GM12878 (cell line): ENCODE measurements at regions not wholly inside any gene's neighbourhood (a gene's known extent, or its start where the extent isn't known, plus 50 kb on each side); places are given as distances from the start of the nearest gene placed in this dataset.

ENCODE experiments used
- ATAC-seq: fragments of 200-7000 bp; cut with Tn5 transposase; 3 replicates; pipeline ENCODE4 v1.9.1; 2020; ENCODE audit warnings: mild to moderate bottlenecking, moderate library complexity
- BruUV-seq: library from RNA; stranded (reverse); fragments of 400-500 nt; replicated peaks from 2 replicates; lab custom pipeline; 2021; lab: Mats Ljungman, UMichigan
- CTCF ChIA-PET: fragments of 300-600 bp; sonication (Branson Sonifier 250); formaldehyde crosslinking; extraction: SDS; loops from one replicate; lab custom pipeline; 2021; ENCODE audit warnings: inconsistent platforms; lab: Yijun Ruan, JAX
- POLR2A ChIA-PET: fragments of 350-600 bp; formaldehyde crosslinking; extraction: SDS; loops from one replicate; lab custom pipeline; 2021; ENCODE audit warnings: inconsistent platforms; lab: Charles Lee
- RAD21 ChIA-PET: fragments of 300-600 bp; sonication (Branson Sonifier 250); formaldehyde crosslinking; loops from one replicate; lab custom pipeline; 2023; ENCODE audit warnings: antibody characterized with exemption; ENCODE audit not compliant: unreplicated experiment; lab: Charles Lee
- SMC1A ChIA-PET: fragments of 300-600 bp; sonication (Branson Sonifier 250); formaldehyde crosslinking; loops from one replicate; lab custom pipeline; 2023; ENCODE audit not compliant: unreplicated experiment, uncharacterized antibody; lab: Charles Lee
- DNase-seq: peaks from one replicate; pipeline ENCODE4 v3.0.0-alpha.2; 2011; ENCODE audit warnings: low read depth, low spot score
- FAIRE-seq: peaks from 3 replicates; lab custom pipeline; 2011; peaks lifted over from hg19 to GRCh38; lab: Jason Lieb, UNC
- H2AFZ ChIP-seq: 2 replicates; pipeline ENCODE4 v1.6.0; 2011; ENCODE audit warnings: low read depth, low read length, control low read depth; ENCODE audit not compliant: control insufficient read depth
- H3K27ac ChIP-seq: 2 replicates; pipeline ENCODE4 v1.5.1; 2011; ENCODE audit warnings: control low read depth; ENCODE audit not compliant: control insufficient read depth, insufficient read depth
- H3K27me3 ChIP-seq, 2 experiments: replicated peaks in 1 of 2; 2 replicates each; pipeline versions ENCODE4 v1.6.0 to v1.6.1; 2011; ENCODE audit warnings: low read length in 1 of 2; ENCODE audit not compliant: control insufficient read depth in 2 of 2, insufficient read depth in 2 of 2
- H3K36me3 ChIP-seq, 2 experiments: 2 replicates each; pipeline ENCODE4 v1.5.1; 2011; ENCODE audit warnings: low read length in 1 of 2; ENCODE audit not compliant: control insufficient read depth in 2 of 2, insufficient read depth in 2 of 2
- H3K4me1 ChIP-seq: 2 replicates; pipeline ENCODE4 v1.6.1; 2011; ENCODE audit warnings: mild to moderate bottlenecking, low read length, moderate library complexity, mixed read lengths; ENCODE audit not compliant: control insufficient read depth, insufficient read depth
- H3K4me2 ChIP-seq: 2 replicates; pipeline ENCODE4 v1.6.0; 2011; ENCODE audit warnings: control low read depth; ENCODE audit not compliant: control insufficient read depth, insufficient read depth
- H3K4me3 ChIP-seq: fragments of 200-600 bp; sonication (generic); 2 replicates; pipeline ENCODE4 v1.5.1; 2016
- H3K79me2 ChIP-seq: 2 replicates; pipeline ENCODE4 v1.6.0; 2011; ENCODE audit warnings: low read length; ENCODE audit not compliant: control insufficient read depth, insufficient read depth
- H3K9ac ChIP-seq: 2 replicates; pipeline ENCODE4 v1.8.0; 2011; ENCODE audit warnings: low read length, control low read depth, mixed read lengths; ENCODE audit not compliant: control insufficient read depth, insufficient read depth
- H3K9me3 ChIP-seq: replicated peaks from 3 replicates; pipeline ENCODE4 v1.5.1; 2011; ENCODE audit warnings: mild to moderate bottlenecking, low read length; ENCODE audit not compliant: control insufficient read depth, insufficient read depth
- H4K20me1 ChIP-seq: 2 replicates; pipeline ENCODE4 v1.6.0; 2011; ENCODE audit not compliant: control insufficient read depth, insufficient read depth
- EED ChIP-seq: sonication (generic); IDR thresholded peaks from 2 replicates; pipeline ENCODE4 v1.6.1; 2016; ENCODE audit warnings: antibody characterized with exemption, low read depth
- HDAC6 ChIP-seq: fragments of 200-600 bp; sonication (generic); IDR thresholded peaks from one replicate; pipeline ENCODE4 v1.8.0; 2017; ENCODE audit warnings: antibody characterized with exemption; ENCODE audit not compliant: unreplicated experiment
- IKZF1 ChIP-seq: fragments of 450-650 bp; conservative IDR thresholded peaks from 2 replicates; pipeline ENCODE4 v1.6.1; 2017; ENCODE audit warnings: antibody characterized with exemption, mild to moderate bottlenecking
- MEF2B ChIP-seq: fragments of 450-650 bp; IDR thresholded peaks from 2 replicates; pipeline ENCODE4 v1.6.1; 2018; ENCODE audit warnings: mild to moderate bottlenecking, moderate library complexity; ENCODE audit not compliant: partially characterized antibody, poor library complexity, severe bottlenecking
- MTA2 ChIP-seq: fragments of 450-650 bp; IDR thresholded peaks from 2 replicates; pipeline ENCODE4 v1.6.1; 2016; ENCODE audit warnings: low read depth, mild to moderate bottlenecking, moderate library complexity
- MTA3 ChIP-seq: IDR thresholded peaks from 2 replicates; pipeline ENCODE4 v1.6.1; 2012; ENCODE audit warnings: low read length, inconsistent platforms, borderline replicate concordance
- SUPT20H ChIP-seq: IDR thresholded peaks from 2 replicates; pipeline ENCODE4 v1.6.1; 2011; ENCODE audit warnings: low read depth, mild to moderate bottlenecking, low read length, moderate library complexity, borderline replicate concordance; ENCODE audit not compliant: control insufficient read depth
- TCF7 ChIP-seq: IDR thresholded peaks from 2 replicates; pipeline ENCODE4 v1.6.1; 2014; ENCODE audit warnings: antibody characterized with exemption, borderline replicate concordance
- ZBED1 ChIP-seq: IDR thresholded peaks from 2 replicates; pipeline ENCODE4 v1.6.1; 2016; ENCODE audit warnings: borderline replicate concordance
- ZNF207 ChIP-seq: fragments of 450-650 bp; IDR thresholded peaks from 2 replicates; pipeline ENCODE4 v1.6.1; 2014; ENCODE audit warnings: antibody characterized with exemption, mild to moderate bottlenecking, borderline replicate concordance
- ZZZ3 ChIP-seq: IDR thresholded peaks from 2 replicates; pipeline ENCODE4 v1.6.1; 2011; ENCODE audit warnings: low read depth; ENCODE audit not compliant: control insufficient read depth, insufficient read length
- WGBS: methylation state at CpG from one replicate; pipeline ENCODE4 v1.1.6; 2016; ENCODE audit warnings: low lambda C conversion rate; ENCODE audit not compliant: insufficient replicate concordance, insufficient coverage; ENCODE audit errors: missing lambda C conversion rate; 5-methylcytosine and 5-hydroxymethylcytosine counted together
- in situ Hi-C: fragments of 300-500 bp; cut with MboI; formaldehyde crosslinking; loops from 9 replicates; pipeline ENCODE4 v1.14.3; 2018; ENCODE audit warnings: mixed read lengths
- intact Hi-C: fragments of 100-400 bp; cut with micrococcal nuclease; formaldehyde crosslinking; loops from one replicate; pipeline ENCODE4 v1.14.2; 2022; ENCODE audit not compliant: unreplicated experiment
- TF ChIP-seq, protein P1 (sequence below): fragments of 150-350 bp; IDR thresholded peaks from 2 replicates; pipeline ENCODE4 v1.6.1; 2014; ENCODE audit warnings: mild to moderate bottlenecking, low read depth, low read length
- TF ChIP-seq, protein P2 (sequence below): IDR thresholded peaks from 2 replicates; pipeline ENCODE4 v1.6.1; 2012; ENCODE audit warnings: low read length, inconsistent platforms
- TF ChIP-seq, protein P3 (sequence below): IDR thresholded peaks from 2 replicates; pipeline ENCODE4 v1.6.1; 2011; ENCODE audit warnings: borderline replicate concordance, low read depth, mild to moderate bottlenecking, moderate library complexity, mixed read lengths, low read length; ENCODE audit not compliant: insufficient read depth; ENCODE audit errors: extremely low read length
- TF ChIP-seq, protein P4 (sequence below): fragments of 450-650 bp; IDR thresholded peaks from 2 replicates; pipeline ENCODE4 v1.6.1; 2017; ENCODE audit warnings: borderline replicate concordance

DNA sequence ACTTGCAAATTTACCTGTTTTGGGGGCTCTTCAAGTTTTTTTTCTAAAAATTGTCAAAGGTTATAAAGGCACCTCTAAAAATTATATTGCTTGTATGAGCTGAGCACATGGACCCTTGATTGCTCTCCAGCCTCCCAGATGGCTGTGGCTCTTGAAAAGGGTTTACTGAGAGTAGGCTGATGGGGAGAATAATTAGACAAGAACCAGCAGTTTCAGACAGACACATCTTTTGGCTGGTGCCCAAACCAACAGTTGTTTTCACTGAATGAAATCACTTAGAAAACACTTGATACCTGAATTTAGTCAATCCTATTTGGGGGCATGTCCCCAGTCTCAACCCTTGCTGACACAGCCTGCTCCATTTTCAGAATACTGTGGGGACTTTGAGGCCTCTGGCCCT, 217.6 kb downstream of the KBTBD8 start (continued):
- TF ChIP-seq MEF2B: no peak

DNA sequence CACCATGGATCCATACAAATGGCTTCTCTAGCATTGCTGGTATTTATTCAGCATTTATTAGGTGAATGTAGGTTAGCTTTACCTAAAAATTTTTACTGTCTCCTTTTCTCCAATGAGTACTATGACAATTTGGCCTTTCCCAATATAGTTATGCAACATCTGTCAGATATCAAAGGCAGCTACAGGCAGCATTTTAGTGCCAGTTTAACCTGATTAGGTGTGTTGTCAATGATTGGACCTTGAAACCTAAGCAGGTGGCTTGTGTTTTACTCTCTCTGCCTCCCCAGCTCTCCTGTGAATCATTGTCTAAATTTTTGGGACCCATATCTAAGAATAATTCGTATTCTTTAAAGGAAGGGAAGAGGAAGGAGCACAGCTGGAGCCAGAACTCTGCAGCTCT, 228.9 kb downstream of the KBTBD8 start:
- SMC1A ChIA-PET: no interaction called here
- intact Hi-C loops: no loop called here
- WGBS: 6% methylated on average over 1 of the region's 1 CpG

More for the DNA sequence above, 228.9 kb downstream of the KBTBD8 start:
- RAD21 ChIA-PET: interaction anchor here (1.0 kb wide), 1 partner anchor 10 kb away, joined by 3 read pairs; no protein-coding TSS in a partner anchor
- Histone ChIP-seq H3K27me3 (0 out of 4 replicates have a peak, but pooled peaks cover 0 to 1% of the 10 kb centered on the region in 2 experiments), H3K36me3 (no peaks in the 10 kb centered on the region), H4K20me1 (no peaks in the 10 kb centered on the region), H3K4me1 (no peaks in the 10 kb centered on the region), H2AFZ (no peak overlapping the region), H3K27ac (no peak overlapping the region)
- DNase-seq (no peak), ATAC-seq (no peak), FAIRE-seq (no peak)
- no TSS peak for BruUV-seq
- POLR2A ChIA-PET: no interaction called here
- TF ChIP-seq IKZF1 (no peak), SUPT20H (no peak), ZZZ3 (no peak), MTA2 (no peak), MTA3 (no peak), HDAC6 (no peak), EED (no peak), ZNF207 (no peak), TCF7 (no peak), ZBED1 (no peak)
- TF ChIP-seq, protein P1, sequence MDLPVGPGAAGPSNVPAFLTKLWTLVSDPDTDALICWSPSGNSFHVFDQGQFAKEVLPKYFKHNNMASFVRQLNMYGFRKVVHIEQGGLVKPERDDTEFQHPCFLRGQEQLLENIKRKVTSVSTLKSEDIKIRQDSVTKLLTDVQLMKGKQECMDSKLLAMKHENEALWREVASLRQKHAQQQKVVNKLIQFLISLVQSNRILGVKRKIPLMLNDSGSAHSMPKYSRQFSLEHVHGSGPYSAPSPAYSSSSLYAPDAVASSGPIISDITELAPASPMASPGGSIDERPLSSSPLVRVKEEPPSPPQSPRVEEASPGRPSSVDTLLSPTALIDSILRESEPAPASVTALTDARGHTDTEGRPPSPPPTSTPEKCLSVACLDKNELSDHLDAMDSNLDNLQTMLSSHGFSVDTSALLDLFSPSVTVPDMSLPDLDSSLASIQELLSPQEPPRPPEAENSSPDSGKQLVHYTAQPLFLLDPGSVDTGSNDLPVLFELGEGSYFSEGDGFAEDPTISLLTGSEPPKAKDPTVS: no peak
- TF ChIP-seq, protein P2, sequence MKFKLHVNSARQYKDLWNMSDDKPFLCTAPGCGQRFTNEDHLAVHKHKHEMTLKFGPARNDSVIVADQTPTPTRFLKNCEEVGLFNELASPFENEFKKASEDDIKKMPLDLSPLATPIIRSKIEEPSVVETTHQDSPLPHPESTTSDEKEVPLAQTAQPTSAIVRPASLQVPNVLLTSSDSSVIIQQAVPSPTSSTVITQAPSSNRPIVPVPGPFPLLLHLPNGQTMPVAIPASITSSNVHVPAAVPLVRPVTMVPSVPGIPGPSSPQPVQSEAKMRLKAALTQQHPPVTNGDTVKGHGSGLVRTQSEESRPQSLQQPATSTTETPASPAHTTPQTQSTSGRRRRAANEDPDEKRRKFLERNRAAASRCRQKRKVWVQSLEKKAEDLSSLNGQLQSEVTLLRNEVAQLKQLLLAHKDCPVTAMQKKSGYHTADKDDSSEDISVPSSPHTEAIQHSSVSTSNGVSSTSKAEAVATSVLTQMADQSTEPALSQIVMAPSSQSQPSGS: no peak
- TF ChIP-seq, protein P3, sequence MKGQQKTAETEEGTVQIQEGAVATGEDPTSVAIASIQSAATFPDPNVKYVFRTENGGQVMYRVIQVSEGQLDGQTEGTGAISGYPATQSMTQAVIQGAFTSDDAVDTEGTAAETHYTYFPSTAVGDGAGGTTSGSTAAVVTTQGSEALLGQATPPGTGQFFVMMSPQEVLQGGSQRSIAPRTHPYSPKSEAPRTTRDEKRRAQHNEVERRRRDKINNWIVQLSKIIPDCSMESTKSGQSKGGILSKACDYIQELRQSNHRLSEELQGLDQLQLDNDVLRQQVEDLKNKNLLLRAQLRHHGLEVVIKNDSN: no peak
- TF ChIP-seq, protein P4, sequence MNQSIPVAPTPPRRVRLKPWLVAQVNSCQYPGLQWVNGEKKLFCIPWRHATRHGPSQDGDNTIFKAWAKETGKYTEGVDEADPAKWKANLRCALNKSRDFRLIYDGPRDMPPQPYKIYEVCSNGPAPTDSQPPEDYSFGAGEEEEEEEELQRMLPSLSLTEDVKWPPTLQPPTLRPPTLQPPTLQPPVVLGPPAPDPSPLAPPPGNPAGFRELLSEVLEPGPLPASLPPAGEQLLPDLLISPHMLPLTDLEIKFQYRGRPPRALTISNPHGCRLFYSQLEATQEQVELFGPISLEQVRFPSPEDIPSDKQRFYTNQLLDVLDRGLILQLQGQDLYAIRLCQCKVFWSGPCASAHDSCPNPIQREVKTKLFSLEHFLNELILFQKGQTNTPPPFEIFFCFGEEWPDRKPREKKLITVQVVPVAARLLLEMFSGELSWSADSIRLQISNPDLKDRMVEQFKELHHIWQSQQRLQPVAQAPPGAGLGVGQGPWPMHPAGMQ: no peak
- TF ChIP-seq, all 136 proteins: peak for 0
- Histone ChIP-seq H3K9ac (no peak overlapping the region), H3K4me3 (no peak overlapping the region), H3K9me3 (no peaks in the 10 kb centered on the region), H3K4me2 (no peak overlapping the region), H3K79me2 (no peaks in the 10 kb centered on the region)
- CTCF ChIA-PET: interaction anchor here (1.3 kb wide), 1 partner anchor 113 kb away, joined by 3 read pairs; no protein-coding TSS in a partner anchor
- in situ Hi-C loops: no loop called here
